ENCODE measurements at regions not wholly inside any gene's neighbourhood (a gene's known extent, or its start where the extent isn't known, plus 50 kb on each side); places are given as distances from the start of the nearest gene placed in this dataset.

DNA sequence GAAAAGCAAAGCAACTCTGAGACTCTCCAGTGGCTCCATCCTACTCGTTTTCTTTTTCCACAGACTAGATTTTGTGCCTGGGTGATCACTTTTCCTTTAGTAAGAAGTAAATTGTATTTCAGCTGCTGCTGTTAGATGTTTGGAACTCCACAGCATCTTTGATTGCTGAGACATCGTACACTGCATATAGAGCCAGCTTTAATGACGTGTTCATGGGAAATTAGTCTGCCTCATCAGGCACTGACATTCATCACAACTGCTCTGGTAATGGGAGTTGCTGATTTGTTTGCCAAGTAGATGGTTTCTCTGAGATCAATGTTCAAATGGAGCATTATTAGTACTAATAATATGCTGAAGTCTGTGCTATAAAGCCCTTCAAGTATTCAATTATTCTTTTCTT, 573.8 kb upstream of the NR5A2 start:
- TF ChIP-seq, protein P1, sequence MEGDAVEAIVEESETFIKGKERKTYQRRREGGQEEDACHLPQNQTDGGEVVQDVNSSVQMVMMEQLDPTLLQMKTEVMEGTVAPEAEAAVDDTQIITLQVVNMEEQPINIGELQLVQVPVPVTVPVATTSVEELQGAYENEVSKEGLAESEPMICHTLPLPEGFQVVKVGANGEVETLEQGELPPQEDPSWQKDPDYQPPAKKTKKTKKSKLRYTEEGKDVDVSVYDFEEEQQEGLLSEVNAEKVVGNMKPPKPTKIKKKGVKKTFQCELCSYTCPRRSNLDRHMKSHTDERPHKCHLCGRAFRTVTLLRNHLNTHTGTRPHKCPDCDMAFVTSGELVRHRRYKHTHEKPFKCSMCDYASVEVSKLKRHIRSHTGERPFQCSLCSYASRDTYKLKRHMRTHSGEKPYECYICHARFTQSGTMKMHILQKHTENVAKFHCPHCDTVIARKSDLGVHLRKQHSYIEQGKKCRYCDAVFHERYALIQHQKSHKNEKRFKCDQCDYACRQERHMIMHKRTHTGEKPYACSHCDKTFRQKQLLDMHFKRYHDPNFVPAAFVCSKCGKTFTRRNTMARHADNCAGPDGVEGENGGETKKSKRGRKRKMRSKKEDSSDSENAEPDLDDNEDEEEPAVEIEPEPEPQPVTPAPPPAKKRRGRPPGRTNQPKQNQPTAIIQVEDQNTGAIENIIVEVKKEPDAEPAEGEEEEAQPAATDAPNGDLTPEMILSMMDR (conservative IDR thresholded peaks at IDR 0.05 in 1 of 2, IDR thresholded peaks at IDR 0.05 in 1 of 2; ENCODE audit: extremely low read depth in 1 of 2, insufficient read depth in 1 of 2, low read depth in 1 of 2, low read length in 2 of 2) = no peak
- TF ChIP-seq EZH2 (IDR thresholded peaks at IDR 0.05; ENCODE audit: borderline replicate concordance, low read length) = no peak
